Skeletal muscle tissue (tissue), 3 donors: ENCODE measurements at regions not wholly inside any gene's neighbourhood (a gene's known extent, or its start where the extent isn't known, plus 50 kb on each side); places are given as distances from the start of the nearest gene placed in this dataset.

Experiments
- H3K27ac ChIP-seq: one replicate; pipeline ENCODE4 v1.7.0; 2013; ENCODE audit warnings: mild to moderate bottlenecking, low read depth, low read length, inconsistent platforms
- H3K27me3 ChIP-seq, 3 donors: one replicate each; pipeline ENCODE4 v1.7.0; 2013; ENCODE audit warnings: low read length in 3 of 3; ENCODE audit not compliant: control insufficient read depth in 3 of 3, insufficient read depth in 3 of 3
- H3K36me3 ChIP-seq, 3 donors: one replicate each; pipeline ENCODE4 v1.7.0; 2013; ENCODE audit warnings: low read length in 3 of 3; ENCODE audit not compliant: control insufficient read depth in 3 of 3, insufficient read depth in 3 of 3
- H3K4me1 ChIP-seq, 3 donors: one replicate each; pipeline ENCODE4 v1.7.0; 2013; ENCODE audit warnings: low read length in 3 of 3, mild to moderate bottlenecking in 3 of 3; ENCODE audit not compliant: control insufficient read depth in 3 of 3, insufficient read depth in 3 of 3
- H3K4me3 ChIP-seq, 3 donors: one replicate each; pipeline ENCODE4 v1.7.0; 2013; ENCODE audit warnings: low read length in 3 of 3
- H3K9ac ChIP-seq, 3 donors: one replicate each; pipeline ENCODE4 v1.7.0; 2013; ENCODE audit warnings: low read length in 3 of 3, mild to moderate bottlenecking in 3 of 3, moderate library complexity in 2 of 3, low read depth in 1 of 3
- H3K9me3 ChIP-seq, 3 donors: one replicate each; pipeline ENCODE4 v1.7.0; 2013; ENCODE audit warnings: low read length in 3 of 3; ENCODE audit not compliant: control insufficient read depth in 3 of 3
- donor health status: Osteomylitis.

GRCh38 chr1:228833911-228834688 is 98.8 kb downstream of the RHOU start:
- Histone ChIP-seq H3K36me3 (no peaks in the 10 kb centered on the region), H3K27ac (no peak overlapping the region), H3K9ac (peak overlapping the region in 1 of 3 donors; percentile 23), H3K4me3 (no peak overlapping the region), H3K4me1 (peaks cover 12 to 23% (median 14%) of the 10 kb centered on the region in 3 donors), H3K9me3 (no peaks in the 10 kb centered on the region), H3K27me3 (peaks cover 0 to 3% (median 0%) of the 10 kb centered on the region in 3 donors)

DNA sequence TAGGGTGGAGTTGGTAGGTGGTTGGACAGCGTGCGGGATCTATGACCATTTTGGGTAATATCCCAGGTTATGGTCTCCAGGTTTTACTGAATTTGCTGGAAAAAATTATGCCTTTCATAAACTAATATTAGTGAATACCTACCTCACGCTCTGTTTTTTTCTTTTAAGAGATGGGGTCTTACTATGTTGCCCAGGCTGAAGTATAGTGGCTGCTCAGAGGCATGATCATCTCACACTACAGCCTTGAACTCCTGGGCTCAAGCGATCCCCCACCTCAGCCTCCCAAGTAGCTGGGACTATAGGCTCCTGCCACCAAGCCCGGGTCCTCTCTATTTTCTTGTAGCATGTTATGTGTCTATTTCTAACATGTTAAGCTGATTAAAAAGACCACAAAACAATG is 100.2 kb downstream of the RHOU start:
- H3K27ac ChIP-seq, result no peak overlapping the region

DNA sequence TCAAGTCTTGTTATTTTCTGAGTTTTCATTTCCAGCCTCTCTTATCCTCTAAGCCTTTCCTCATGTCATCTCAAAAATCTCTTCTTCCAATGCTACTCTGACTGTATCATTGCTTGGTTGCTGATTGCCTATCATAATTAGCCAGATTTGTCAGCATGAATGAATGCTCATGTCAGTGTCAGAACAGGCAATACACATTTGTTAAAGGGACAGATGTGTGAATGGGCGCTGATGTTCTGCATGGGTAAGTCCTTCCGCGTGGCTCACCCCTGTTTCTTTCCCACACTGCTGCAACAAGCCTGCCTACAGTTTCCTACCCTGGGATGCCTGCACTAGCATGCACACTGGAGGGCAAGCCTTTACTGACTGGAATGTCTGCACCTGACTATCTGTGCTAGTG is 100.6 kb downstream of the RHOU start:
- Histone ChIP-seq H3K9ac (no peak overlapping the region), H3K4me3 (no peak overlapping the region), H3K4me1 (peaks cover 9 to 22% (median 14%) of the 10 kb centered on the region in 3 donors), H3K27ac (no peak overlapping the region), H3K27me3 (peaks cover 0 to 3% (median 0%) of the 10 kb centered on the region in 3 donors), H3K36me3 (no peaks in the 10 kb centered on the region), H3K9me3 (no peaks in the 10 kb centered on the region)

More for the DNA sequence above, 100.2 kb downstream of the RHOU start:
- no peaks in the 10 kb centered on the region for H3K36me3 ChIP-seq
- no peaks in the 10 kb centered on the region for H3K9me3 ChIP-seq
- H3K4me1 ChIP-seq, result peaks cover 12 to 23% (median 14%) of the 10 kb centered on the region in 3 donors
- no peak overlapping the region for H3K9ac ChIP-seq
- peaks cover 0 to 3% (median 0%) of the 10 kb centered on the region in 3 donors for H3K27me3 ChIP-seq
- H3K4me3 ChIP-seq, result no peak overlapping the region

DNA sequence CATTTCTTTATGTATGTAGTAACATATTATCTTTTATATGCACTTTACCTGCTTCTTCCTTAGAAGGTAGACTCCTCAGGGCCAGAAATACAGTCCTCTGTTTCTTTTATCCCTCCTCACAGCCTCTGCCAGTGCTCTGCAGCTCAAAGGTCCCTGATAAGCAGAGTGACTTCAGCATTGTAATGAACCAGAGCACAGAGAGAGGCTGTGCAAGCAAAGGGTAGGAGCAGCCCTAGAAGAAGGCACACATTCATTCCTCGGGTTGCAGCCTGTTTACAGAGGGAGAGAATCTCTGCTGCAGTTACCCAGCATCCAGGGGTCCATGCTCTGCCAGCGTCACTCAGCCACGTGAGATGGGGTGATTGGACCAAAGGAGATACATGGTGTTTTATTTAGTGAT is 101.1 kb downstream of the RHOU start:
- H3K9me3 ChIP-seq, result no peaks in the 10 kb centered on the region
- H3K36me3 ChIP-seq, result no peaks in the 10 kb centered on the region
- H3K4me3 ChIP-seq, result no peak overlapping the region
- no peak overlapping the region for H3K27ac ChIP-seq
- peaks cover 9 to 19% (median 14%) of the 10 kb centered on the region in 3 donors for H3K4me1 ChIP-seq
- no peak overlapping the region for H3K9ac ChIP-seq
- peaks cover 0 to 3% (median 0%) of the 10 kb centered on the region in 3 donors for H3K27me3 ChIP-seq

GRCh38 chr1:228837032-228837431 is 101.8 kb downstream of the RHOU start:
- H3K4me1 ChIP-seq, result peaks cover 9 to 19% (median 15%) of the 10 kb centered on the region in 3 donors
- no peak overlapping the region for H3K4me3 ChIP-seq
- H3K9ac ChIP-seq, result no peak overlapping the region
- H3K27ac ChIP-seq, result no peak overlapping the region
- H3K27me3 ChIP-seq, result peaks cover 0 to 3% (median 0%) of the 10 kb centered on the region in 3 donors
- H3K36me3 ChIP-seq, result no peaks in the 10 kb centered on the region
- no peaks in the 10 kb centered on the region for H3K9me3 ChIP-seq

GRCh38 chr1:228837817-228838716 is 102.8 kb downstream of the RHOU start:
- H3K4me1 ChIP-seq, result peaks cover 9 to 19% (median 18%) of the 10 kb centered on the region in 3 donors
- no peak overlapping the region for H3K27ac ChIP-seq
- H3K9ac ChIP-seq, result peak overlapping the region in 1 of 3 donors; percentile 8
- H3K4me3 ChIP-seq, result no peak overlapping the region
- peaks cover 0 to 2% (median 0%) of the 10 kb centered on the region in 3 donors for H3K9me3 ChIP-seq
- H3K36me3 ChIP-seq, result no peaks in the 10 kb centered on the region
- H3K27me3 ChIP-seq, result peaks cover 0 to 3% (median 0%) of the 10 kb centered on the region in 3 donors

DNA sequence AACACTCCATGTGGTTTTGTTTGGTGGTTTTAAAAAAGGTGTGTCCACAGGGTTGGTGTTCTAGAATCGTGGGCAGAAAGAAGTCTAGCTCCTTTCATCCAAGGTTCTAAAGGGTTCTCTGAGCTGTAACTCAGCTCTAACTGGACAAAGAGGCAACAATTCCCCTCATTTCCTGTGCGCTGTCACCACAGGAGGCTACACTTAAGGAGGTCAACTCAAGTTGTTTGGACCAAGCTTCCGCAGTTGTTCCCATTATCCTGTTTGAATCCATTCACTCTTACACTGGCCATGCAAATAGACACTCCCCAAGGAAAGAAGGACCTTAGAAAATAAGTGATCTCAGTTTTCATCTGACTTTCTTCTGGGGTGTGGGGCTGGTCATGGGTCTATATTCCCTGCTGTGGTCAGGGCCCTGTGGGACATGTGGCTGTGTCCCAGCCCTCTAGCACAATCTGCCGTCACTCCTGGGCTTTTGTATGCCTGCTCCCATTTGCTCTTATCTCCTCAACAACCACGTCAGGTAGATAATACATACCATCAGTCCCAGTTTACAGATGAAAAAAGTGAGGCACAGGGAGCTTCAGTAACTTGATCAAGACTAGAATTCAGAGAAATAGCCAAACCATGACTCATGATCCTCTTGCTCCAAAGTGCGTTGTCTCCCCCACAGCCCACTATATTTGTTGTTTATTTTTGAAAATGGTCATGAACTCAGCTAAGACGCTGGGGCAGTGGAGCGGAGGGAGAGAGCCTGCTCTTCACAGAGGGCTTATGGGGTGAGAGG is 103.6 kb downstream of the RHOU start:
- peaks cover 0 to 2% (median 0%) of the 10 kb centered on the region in 3 donors for H3K9me3 ChIP-seq
- no peak overlapping the region for H3K27ac ChIP-seq
- H3K4me3 ChIP-seq, result no peak overlapping the region
- H3K36me3 ChIP-seq, result no peaks in the 10 kb centered on the region
- peaks cover 8 to 16% (median 16%) of the 10 kb centered on the region in 3 donors for H3K4me1 ChIP-seq
- H3K9ac ChIP-seq, result no peak overlapping the region
- H3K27me3 ChIP-seq, result no peaks in the 10 kb centered on the region

DNA sequence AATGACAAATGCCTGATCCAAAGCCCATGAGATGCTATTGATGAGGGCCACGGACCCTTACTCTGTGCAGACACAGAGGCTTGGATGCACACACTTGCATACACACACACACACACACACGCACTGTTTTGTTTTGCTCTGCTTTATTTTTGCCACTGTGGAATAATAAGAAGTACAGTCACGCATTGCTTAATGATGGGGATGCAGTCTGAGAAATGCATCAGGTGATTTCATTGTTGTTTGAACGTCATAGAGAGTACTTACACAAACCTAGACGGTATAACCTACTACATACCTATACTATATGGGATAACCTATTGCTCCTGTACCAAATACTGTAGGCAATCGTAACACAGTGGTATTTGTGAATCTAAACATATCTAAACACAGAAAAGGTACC is 104.4 kb downstream of the RHOU start:
- Histone ChIP-seq H3K4me1 (peaks cover 3 to 13% (median 10%) of the 10 kb centered on the region in 3 donors), H3K27ac (no peak overlapping the region), H3K36me3 (no peaks in the 10 kb centered on the region), H3K9ac (no peak overlapping the region), H3K9me3 (peaks cover 0 to 2% (median 0%) of the 10 kb centered on the region in 3 donors), H3K4me3 (no peak overlapping the region), H3K27me3 (no peaks in the 10 kb centered on the region)

DNA sequence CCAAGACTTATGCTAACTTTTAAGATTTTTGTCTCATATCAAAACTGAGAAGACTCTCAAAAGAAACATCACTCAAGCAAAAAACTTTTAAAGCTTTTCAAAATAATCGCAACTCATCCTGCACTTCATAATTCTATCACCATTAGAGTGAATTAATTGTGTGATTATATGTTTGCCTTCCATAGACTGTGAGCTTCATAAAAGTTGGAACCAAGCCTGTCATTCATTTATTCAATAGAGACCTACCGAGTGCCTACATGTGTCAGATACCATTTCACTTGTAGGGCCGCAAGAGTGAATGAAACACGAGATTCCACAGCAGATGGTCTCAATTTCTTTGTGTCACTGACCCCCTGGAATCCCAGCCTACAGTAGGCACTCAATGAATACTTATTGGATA is 106.4 kb downstream of the RHOU start:
- no peak overlapping the region for H3K27ac ChIP-seq
- peaks cover 3 to 13% (median 9%) of the 10 kb centered on the region in 3 donors for H3K4me1 ChIP-seq
- H3K9ac ChIP-seq, result no peak overlapping the region
- H3K27me3 ChIP-seq, result no peaks in the 10 kb centered on the region
- no peaks in the 10 kb centered on the region for H3K36me3 ChIP-seq
- H3K9me3 ChIP-seq, result peaks cover 0 to 2% (median 0%) of the 10 kb centered on the region in 3 donors
- H3K4me3 ChIP-seq, result no peak overlapping the region
